ENCODE measurements at regions not wholly inside any gene's neighbourhood (a gene's known extent, or its start where the extent isn't known, plus 50 kb on each side); places are given as distances from the start of the nearest gene placed in this dataset.

- no peak for TF ChIP-seq ZBTB26 (tag by site-specific recombination; optimal IDR thresholded peaks at IDR 0.05)
- no peak for TF ChIP-seq ZNF707 (tag by site-specific recombination; IDR thresholded peaks at IDR 0.05)
- TF ChIP-seq ZBTB20 (tag by site-specific recombination; IDR thresholded peaks at IDR 0.05) = no peak
- TF ChIP-seq ZNF704 (tag by site-specific recombination; IDR thresholded peaks at IDR 0.05) = no peak
- TF ChIP-seq ZBTB7A (tag by site-specific recombination; IDR thresholded peaks at IDR 0.05; ENCODE audit: low read depth) = no peak
- no peak for TF ChIP-seq ZIC2 (tag by site-specific recombination; IDR thresholded peaks at IDR 0.05)
- TF ChIP-seq TCF7L2 (IDR thresholded peaks at IDR 0.05; ENCODE audit: borderline replicate concordance, low read depth, low read length) = no peak
- TF ChIP-seq ZNF214 (tag by site-specific recombination; IDR thresholded peaks at IDR 0.05; ENCODE audit: borderline replicate concordance) = no peak
- TF ChIP-seq GLIS2 (tag by site-specific recombination; IDR thresholded peaks at IDR 0.05) = no peak
Observed at GRCh38 chr5:6224406-6224805, 153.9 kb downstream of the MED10 start (continued).

GRCh38 chr5:6222899-6223298 lies 155.4 kb downstream of the MED10 start:
- H3K4me1 ChIP-seq (ENCODE audit: control insufficient read depth, insufficient read depth, low read length) = no peaks in the 10 kb centered on the region
- no peak overlapping the region for H3K27ac ChIP-seq (ENCODE audit: extremely low read depth, low read depth, low read length)
- CTCF ChIA-PET = no interaction called here

More at GRCh38 chr5:6222899-6223298, 155.4 kb downstream of the MED10 start:
- Histone ChIP-seq H3K9me3 (ENCODE audit: control insufficient read depth, insufficient read depth, low read depth, low read length) (no peaks in the 10 kb centered on the region), H3K36me3 (ENCODE audit: control insufficient read depth in 2 of 2, insufficient read depth in 1 of 2, low read length in 2 of 2) (no peaks in the 10 kb centered on the region), H3K4me3 (ENCODE audit: low read depth, low read length) (no peak overlapping the region)
- TF ChIP-seq ZNF514 (tag by site-specific recombination; IDR thresholded peaks at IDR 0.05) (no peak), ZNF701 (tag by site-specific recombination; IDR thresholded peaks at IDR 0.05) (no peak), ZNF660 (tag by site-specific recombination; IDR thresholded peaks at IDR 0.05) (no peak), PRDM10 (tag by site-specific recombination; IDR thresholded peaks at IDR 0.05) (no peak), ZNF350 (tag by site-specific recombination; IDR thresholded peaks at IDR 0.05) (no peak), ZNF776 (tag by site-specific recombination; IDR thresholded peaks at IDR 0.05; ENCODE audit: borderline replicate concordance) (no peak), SCRT2 (tag by site-specific recombination; IDR thresholded peaks at IDR 0.05) (no peak), ZNF561 (tag by site-specific recombination; IDR thresholded peaks at IDR 0.05; ENCODE audit: borderline replicate concordance) (no peak), ZNF544 (tag by site-specific recombination; IDR thresholded peaks at IDR 0.05) (no peak), ZBTB17 (tag by site-specific recombination; IDR thresholded peaks at IDR 0.05) (no peak), ZBTB44 (tag by site-specific recombination; IDR thresholded peaks at IDR 0.05) (no peak), ZBTB10 (tag by site-specific recombination; IDR thresholded peaks at IDR 0.05) (no peak), ZNF707 (tag by site-specific recombination; IDR thresholded peaks at IDR 0.05) (no peak), ZNF112 (tag by site-specific recombination; IDR thresholded peaks at IDR 0.05) (no peak), HOXC10 (CRISPR knock-in tag; IDR thresholded peaks at IDR 0.05) (no peak), ZFHX2 (tag by site-specific recombination; conservative IDR thresholded peaks at IDR 0.05) (no peak), ZNF704 (tag by site-specific recombination; IDR thresholded peaks at IDR 0.05) (no peak)
- POLR2A ChIA-PET = interaction anchor here (0.7 kb wide), 1 partner anchor 410 kb away, joined by 3 read pairs; the partner anchor contains the start of gene NSUN2
